Adrenal gland (tissue), 5 donors: ENCODE measurements at regions not wholly inside any gene's neighbourhood (a gene's known extent, or its start where the extent isn't known, plus 50 kb on each side); places are given as distances from the start of the nearest gene placed in this dataset.

ENCODE experiments used
- POLR2A ChIP-seq, 2 donors: fragments of 450-650 bp; IDR thresholded peaks; one replicate each; pipeline ENCODE4 v1.6.1; 2017; ENCODE audit warnings: antibody characterized with exemption in 2 of 2, mild to moderate bottlenecking in 2 of 2, moderate library complexity in 1 of 2
- TF ChIP-seq, protein P1 (sequence below), 6 experiments: fragments of 450-650 bp in 4 of 6; fragments of 200-600 bp in 2 of 6; sonication (generic) in 1 of 6; IDR thresholded peaks; 1 replicate in 5 of 6; 2 replicates in 1 of 6; pipeline versions ENCODE4 v1.5.1 to v1.8.0; 2016 to 2021; ENCODE audit warnings: antibody characterized with exemption in 6 of 6, mild to moderate bottlenecking in 2 of 6, moderate library complexity in 1 of 6
- donor health status: DM: no; HTN: no; CAD: no.

DNA sequence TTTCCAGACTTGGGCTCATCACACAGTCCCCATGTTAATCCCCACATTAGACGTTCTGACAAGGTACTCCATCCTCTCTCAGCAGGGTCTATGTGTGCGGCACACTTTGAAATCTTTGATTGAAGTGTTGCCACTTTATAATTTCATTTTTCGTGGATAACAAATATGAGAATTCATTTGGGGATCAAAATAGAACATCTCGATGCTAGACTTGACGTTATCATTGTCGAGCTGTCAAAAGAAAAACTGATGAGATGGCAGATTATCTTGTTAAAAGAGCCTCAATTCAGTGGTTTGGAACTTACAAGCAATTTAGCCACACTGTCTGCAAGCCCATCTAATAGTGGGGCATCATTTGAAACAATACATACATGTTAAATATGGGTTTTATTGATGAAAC lies 91.2 kb upstream of the SULT1C3 start:
- TF ChIP-seq, protein P1, sequence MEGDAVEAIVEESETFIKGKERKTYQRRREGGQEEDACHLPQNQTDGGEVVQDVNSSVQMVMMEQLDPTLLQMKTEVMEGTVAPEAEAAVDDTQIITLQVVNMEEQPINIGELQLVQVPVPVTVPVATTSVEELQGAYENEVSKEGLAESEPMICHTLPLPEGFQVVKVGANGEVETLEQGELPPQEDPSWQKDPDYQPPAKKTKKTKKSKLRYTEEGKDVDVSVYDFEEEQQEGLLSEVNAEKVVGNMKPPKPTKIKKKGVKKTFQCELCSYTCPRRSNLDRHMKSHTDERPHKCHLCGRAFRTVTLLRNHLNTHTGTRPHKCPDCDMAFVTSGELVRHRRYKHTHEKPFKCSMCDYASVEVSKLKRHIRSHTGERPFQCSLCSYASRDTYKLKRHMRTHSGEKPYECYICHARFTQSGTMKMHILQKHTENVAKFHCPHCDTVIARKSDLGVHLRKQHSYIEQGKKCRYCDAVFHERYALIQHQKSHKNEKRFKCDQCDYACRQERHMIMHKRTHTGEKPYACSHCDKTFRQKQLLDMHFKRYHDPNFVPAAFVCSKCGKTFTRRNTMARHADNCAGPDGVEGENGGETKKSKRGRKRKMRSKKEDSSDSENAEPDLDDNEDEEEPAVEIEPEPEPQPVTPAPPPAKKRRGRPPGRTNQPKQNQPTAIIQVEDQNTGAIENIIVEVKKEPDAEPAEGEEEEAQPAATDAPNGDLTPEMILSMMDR (IDR thresholded peaks at IDR 0.05), result no peak
- TF ChIP-seq POLR2A (IDR thresholded peaks at IDR 0.05), result no peak
